ENCODE measurements at regions not wholly inside any gene's neighbourhood (a gene's known extent, or its start where the extent isn't known, plus 50 kb on each side); places are given as distances from the start of the nearest gene placed in this dataset.

- no TSS peak for BruUV-seq (replicated peaks)
- ChIA-PET POLR2A (ENCODE audit: unreplicated experiment) (no interaction called here), CTCF (no interaction called here)
- Histone ChIP-seq H2AFZ (no peak overlapping the region), H4K20me1 (ENCODE audit: insufficient read depth) (no peaks in the 10 kb centered on the region), H3K36me3 (ENCODE audit: low read depth) (no peaks in the 10 kb centered on the region), H3F3A (ENCODE audit: insufficient read depth, low read depth) (no peaks in the 10 kb centered on the region), H3K79me2 (ENCODE audit: low read depth) (no peaks in the 10 kb centered on the region), H3K4me3 (no peak overlapping the region), H3K27ac (no peak overlapping the region), H3K9me3 (ENCODE audit: insufficient read depth, low read depth) (no peaks in the 10 kb centered on the region), H3K4me2 (no peak overlapping the region), H3K27me3 (ENCODE audit: insufficient read depth, low read depth) (no peaks in the 10 kb centered on the region), H3K4me1 (replicated peaks; ENCODE audit: insufficient read depth) (no peaks in the 10 kb centered on the region), H3K9me2 (ENCODE audit: insufficient read depth) (no peaks in the 10 kb centered on the region)
- intact Hi-C loops (cut with micrococcal nuclease; ENCODE audit: unreplicated experiment): no loop called here
- no peak for DNase-seq
- TF ChIP-seq EZH2 (IDR thresholded peaks at IDR 0.05; ENCODE audit: low read depth): no peak
- no peak for TF ChIP-seq CTCF (conservative IDR thresholded peaks at IDR 0.05)
Observed at GRCh38 chr17:53662608-53663007, 160.1 kb upstream of the KIF2B start.

GRCh38 chr17:53659181-53659580, 163.5 kb upstream of the KIF2B start:
- Histone ChIP-seq H3F3A (ENCODE audit: insufficient read depth, low read depth) (no peaks in the 10 kb centered on the region), H4K20me1 (ENCODE audit: insufficient read depth) (no peaks in the 10 kb centered on the region), H3K79me2 (ENCODE audit: low read depth) (no peaks in the 10 kb centered on the region), H3K4me3 (no peak overlapping the region), H3K9me3 (ENCODE audit: insufficient read depth, low read depth) (no peaks in the 10 kb centered on the region), H2AFZ (no peak overlapping the region), H3K36me3 (ENCODE audit: low read depth) (no peaks in the 10 kb centered on the region), H3K4me1 (replicated peaks; ENCODE audit: insufficient read depth) (no peaks in the 10 kb centered on the region), H3K4me2 (no peak overlapping the region), H3K27ac (no peak overlapping the region), H3K9me2 (ENCODE audit: insufficient read depth) (no peaks in the 10 kb centered on the region), H3K27me3 (ENCODE audit: insufficient read depth, low read depth) (no peaks in the 10 kb centered on the region)
- no peak for TF ChIP-seq CTCF (conservative IDR thresholded peaks at IDR 0.05)
- no peak for TF ChIP-seq EZH2 (IDR thresholded peaks at IDR 0.05; ENCODE audit: low read depth)
- POLR2A ChIA-PET (ENCODE audit: unreplicated experiment): no interaction called here
- DNase-seq: no peak
- intact Hi-C loops (cut with micrococcal nuclease; ENCODE audit: unreplicated experiment): no loop called here
- CTCF ChIA-PET: no interaction called here
- no TSS peak for BruUV-seq (replicated peaks)

- no peaks in the 10 kb centered on the region for H3K27me3 ChIP-seq (ENCODE audit: insufficient read depth, low read depth)
- no peaks in the 10 kb centered on the region for H3K36me3 ChIP-seq (ENCODE audit: low read depth)
- intact Hi-C loops (cut with micrococcal nuclease; ENCODE audit: unreplicated experiment): no loop called here
- no TSS peak for BruUV-seq (replicated peaks)
- H3K9me3 ChIP-seq (ENCODE audit: insufficient read depth, low read depth): no peaks in the 10 kb centered on the region
- ChIA-PET POLR2A (ENCODE audit: unreplicated experiment) (no interaction called here), CTCF (no interaction called here)
- no peak overlapping the region for H3K27ac ChIP-seq
- H3K79me2 ChIP-seq (ENCODE audit: low read depth): no peaks in the 10 kb centered on the region
- H3F3A ChIP-seq (ENCODE audit: insufficient read depth, low read depth): no peaks in the 10 kb centered on the region
- DNase-seq: no peak
- TF ChIP-seq EZH2 (IDR thresholded peaks at IDR 0.05; ENCODE audit: low read depth) (no peak), CTCF (conservative IDR thresholded peaks at IDR 0.05) (no peak)
- no peak overlapping the region for H3K4me3 ChIP-seq
- H2AFZ ChIP-seq: no peak overlapping the region
- H4K20me1 ChIP-seq (ENCODE audit: insufficient read depth): no peaks in the 10 kb centered on the region
- H3K4me2 ChIP-seq: no peak overlapping the region
- H3K9me2 ChIP-seq (ENCODE audit: insufficient read depth): no peaks in the 10 kb centered on the region
- no peaks in the 10 kb centered on the region for H3K4me1 ChIP-seq (replicated peaks; ENCODE audit: insufficient read depth)
Observed at GRCh38 chr17:53655591-53655990, 167.1 kb upstream of the KIF2B start.
